Omental fat pad (tissue), 3 donors: ENCODE measurements at regions not wholly inside any gene's neighbourhood (a gene's known extent, or its start where the extent isn't known, plus 50 kb on each side); places are given as distances from the start of the nearest gene placed in this dataset.

Experiments
- ATAC-seq: fragments of 150-250 bp; one replicate; pipeline ENCODE4 v1.9.1; 2016; ENCODE audit warnings: mild to moderate bottlenecking, moderate library complexity; ENCODE audit not compliant: low FRiP score
- DNase-seq: peaks from one replicate; pipeline ENCODE4 v3.0.0-alpha.2; 2019; ENCODE audit warnings: low spot score
- TF ChIP-seq, protein P1 (sequence below), 3 donors: fragments of 450-650 bp; IDR thresholded peaks; one replicate each; pipeline ENCODE4 v1.5.1; 2016 to 2017; ENCODE audit warnings: antibody characterized with exemption in 3 of 3, mild to moderate bottlenecking in 3 of 3, moderate library complexity in 2 of 3

DNA sequence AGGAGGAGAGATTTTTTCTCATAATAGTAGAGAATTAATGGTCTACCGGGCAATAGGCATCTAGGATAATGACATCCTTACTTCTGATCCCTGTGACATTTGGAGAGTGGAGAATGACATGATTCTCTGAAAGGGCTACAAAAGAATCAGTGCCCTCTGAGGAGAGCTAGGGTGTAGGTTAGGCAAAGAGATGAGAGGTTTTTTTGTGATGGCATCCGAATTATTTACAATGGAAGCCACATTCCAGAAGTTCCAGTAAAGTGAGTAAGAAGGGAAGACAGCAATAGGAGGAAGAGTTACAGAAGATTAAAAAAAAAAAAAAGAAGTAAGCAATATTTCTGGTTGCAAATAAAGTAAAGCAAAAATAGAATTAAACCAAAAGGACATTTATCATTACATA is 478.0 kb downstream of the RMST start:
- TF ChIP-seq, protein P1, sequence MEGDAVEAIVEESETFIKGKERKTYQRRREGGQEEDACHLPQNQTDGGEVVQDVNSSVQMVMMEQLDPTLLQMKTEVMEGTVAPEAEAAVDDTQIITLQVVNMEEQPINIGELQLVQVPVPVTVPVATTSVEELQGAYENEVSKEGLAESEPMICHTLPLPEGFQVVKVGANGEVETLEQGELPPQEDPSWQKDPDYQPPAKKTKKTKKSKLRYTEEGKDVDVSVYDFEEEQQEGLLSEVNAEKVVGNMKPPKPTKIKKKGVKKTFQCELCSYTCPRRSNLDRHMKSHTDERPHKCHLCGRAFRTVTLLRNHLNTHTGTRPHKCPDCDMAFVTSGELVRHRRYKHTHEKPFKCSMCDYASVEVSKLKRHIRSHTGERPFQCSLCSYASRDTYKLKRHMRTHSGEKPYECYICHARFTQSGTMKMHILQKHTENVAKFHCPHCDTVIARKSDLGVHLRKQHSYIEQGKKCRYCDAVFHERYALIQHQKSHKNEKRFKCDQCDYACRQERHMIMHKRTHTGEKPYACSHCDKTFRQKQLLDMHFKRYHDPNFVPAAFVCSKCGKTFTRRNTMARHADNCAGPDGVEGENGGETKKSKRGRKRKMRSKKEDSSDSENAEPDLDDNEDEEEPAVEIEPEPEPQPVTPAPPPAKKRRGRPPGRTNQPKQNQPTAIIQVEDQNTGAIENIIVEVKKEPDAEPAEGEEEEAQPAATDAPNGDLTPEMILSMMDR (IDR thresholded peaks at IDR 0.05): no peak
- DNase-seq (no peak), ATAC-seq (no peak)

DNA sequence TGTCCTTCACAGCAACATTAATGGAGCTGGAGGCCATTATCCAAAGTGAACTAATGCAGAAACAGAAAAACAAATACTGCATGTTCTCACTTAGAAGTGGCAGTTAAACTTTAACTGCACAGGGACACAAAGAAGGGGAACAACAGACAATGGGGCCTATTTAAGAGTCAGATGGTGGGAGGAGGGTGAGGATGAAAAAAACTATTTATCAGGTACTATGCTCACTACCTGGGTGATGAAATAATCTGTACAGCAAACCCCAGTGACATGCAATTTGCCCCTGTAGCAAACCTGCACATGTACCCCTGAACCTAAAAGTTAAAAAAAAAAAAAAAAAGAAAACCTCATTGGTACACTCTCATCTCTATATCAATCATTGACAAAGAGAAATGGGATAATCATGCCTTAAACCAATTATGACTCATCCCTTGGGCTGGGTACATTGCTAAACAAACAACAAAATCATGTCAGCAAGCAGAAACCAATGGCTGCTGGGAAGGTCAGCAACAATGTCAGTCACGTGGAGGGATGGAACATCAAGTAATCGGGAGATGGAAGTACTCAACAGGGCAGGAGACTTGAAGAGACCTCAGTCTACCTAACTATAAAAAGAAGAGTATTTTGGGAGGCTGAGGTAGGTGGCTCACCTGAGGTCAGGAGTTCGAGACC is 479.2 kb downstream of the RMST start:
- TF ChIP-seq, protein P1 (IDR thresholded peaks at IDR 0.05): no peak
- no peak for DNase-seq
- no peak for ATAC-seq

DNA sequence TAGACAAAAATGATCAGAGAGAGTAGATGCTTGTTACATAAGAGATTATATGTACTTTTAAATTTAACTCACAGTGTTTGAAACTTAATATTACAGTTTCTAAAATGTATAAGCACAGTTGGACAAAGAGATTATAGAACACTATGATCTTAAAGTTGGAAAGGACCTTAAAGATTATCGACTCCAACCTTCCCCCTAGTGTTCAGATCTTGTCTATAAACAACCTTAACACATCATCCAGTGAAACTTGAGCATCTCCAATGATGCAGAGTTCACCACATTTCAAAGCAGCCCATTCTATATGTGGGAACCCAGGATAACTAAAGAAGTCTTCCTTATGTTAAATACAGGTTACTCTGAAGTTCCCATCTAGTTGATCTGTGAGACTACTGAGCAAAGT is 480.8 kb downstream of the RMST start:
- no peak for DNase-seq
- no peak for ATAC-seq
- TF ChIP-seq, protein P1 (IDR thresholded peaks at IDR 0.05): no peak

DNA sequence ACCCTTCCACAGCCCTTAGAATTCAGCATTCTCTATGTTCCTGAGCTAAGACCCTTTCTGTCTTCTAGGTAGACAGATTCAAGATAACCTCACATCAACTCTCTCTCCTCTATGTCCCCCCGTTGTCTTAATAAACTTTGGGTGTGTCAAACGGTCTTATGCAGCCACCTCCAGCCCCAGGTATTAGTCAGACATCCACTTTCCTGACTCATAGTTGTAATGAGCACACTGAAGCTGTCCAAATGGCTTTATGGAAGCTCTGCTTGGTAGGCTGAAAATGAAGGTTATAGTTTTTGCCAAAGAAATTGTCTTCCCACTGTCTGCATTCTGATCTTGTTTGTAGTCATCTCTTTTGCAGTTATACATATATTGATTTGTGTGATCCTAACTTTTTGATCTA is 482.0 kb downstream of the RMST start:
- TF ChIP-seq, protein P1 (IDR thresholded peaks at IDR 0.05): no peak
- ATAC-seq: no peak

DNA sequence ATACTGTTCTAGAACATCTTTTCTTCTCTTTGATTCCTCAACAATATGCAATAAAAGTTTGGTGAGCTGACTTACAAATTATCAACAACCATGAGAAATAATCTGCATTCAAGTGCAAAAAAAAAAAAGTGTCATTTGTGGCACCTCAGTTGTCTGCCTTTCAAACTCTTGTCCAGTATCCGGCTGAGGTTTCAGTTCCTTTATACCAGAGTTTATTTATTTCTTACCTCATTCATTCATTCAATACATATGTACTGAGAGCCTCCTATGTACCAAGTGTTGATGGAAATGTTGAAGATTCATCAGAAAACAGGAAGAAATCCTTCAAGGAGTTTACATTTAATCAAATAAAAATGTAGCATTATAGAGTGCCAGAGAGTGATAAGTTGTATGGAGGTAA is 484.1 kb downstream of the RMST start:
- TF ChIP-seq, protein P1 (IDR thresholded peaks at IDR 0.05): no peak
- ATAC-seq (no peak), DNase-seq (no peak)

More for the DNA sequence above, 482.0 kb downstream of the RMST start:
- DNase-seq: no peak

DNA sequence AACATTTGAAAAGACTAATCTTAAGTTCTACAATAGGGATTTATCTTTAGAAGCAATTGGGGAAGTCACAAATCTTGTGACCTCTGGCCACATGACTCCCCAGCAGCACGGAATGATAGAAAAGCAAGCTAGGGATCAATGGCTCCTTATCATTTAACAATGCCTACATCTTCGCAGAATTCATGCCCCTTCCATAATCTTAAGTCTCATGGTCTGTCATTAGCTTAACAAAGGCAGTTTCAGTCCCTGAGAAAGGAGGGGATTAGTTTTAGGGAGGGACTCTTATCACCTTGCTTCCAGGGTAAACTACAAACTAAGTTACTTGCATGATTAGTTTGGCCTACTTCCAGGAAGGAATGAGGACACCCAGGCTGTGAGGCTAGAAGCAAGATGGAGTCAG is 486.0 kb downstream of the RMST start:
- DNase-seq: no peak
- ATAC-seq: no peak
- TF ChIP-seq, protein P1 (IDR thresholded peaks at IDR 0.05): no peak

DNA sequence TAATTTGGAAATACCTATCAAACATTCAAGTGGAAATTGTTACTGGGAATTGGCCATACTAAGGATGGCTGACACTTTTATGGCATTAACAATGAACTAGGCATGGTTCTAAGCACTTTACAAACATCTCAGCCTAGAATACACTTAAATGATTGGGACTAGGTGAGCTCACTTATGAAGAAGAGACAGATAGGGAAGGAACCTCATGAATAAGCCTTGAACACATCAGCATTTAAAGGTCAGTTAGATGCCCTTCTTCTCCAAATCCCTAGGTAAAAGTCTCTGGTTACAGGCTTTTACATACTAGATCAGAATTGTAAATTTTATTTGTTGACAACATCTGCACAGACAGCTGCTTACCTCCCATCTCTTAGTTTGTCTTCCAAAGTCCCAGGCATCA is 488.6 kb downstream of the RMST start:
- TF ChIP-seq, protein P1 (IDR thresholded peaks at IDR 0.05): no peak
- ATAC-seq: no peak
- DNase-seq: no peak
